ENCODE measurements at regions not wholly inside any gene's neighbourhood (a gene's known extent, or its start where the extent isn't known, plus 50 kb on each side); places are given as distances from the start of the nearest gene placed in this dataset.

DNA sequence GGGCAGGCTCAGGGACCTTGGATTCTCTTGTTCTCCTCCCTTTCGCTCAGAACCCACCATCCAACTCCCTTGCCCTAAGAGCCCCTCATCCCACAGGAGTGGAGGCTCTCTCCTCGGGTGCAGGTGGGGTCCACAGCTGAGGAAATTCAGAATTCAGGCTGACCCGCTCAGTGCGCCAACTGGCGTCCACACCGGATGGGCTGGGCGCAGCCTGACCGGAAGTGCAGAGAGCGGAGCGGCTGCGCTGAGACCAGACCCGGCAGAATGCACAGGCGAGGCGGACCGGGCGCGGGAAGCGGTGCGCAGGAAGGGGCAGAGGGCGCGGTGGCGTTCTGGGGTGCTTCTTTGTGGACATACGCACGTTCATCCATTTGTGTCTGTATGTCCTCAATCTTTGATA is 210.4 kb upstream of the NDN start:
- POLR2A ChIA-PET, result no interaction called here
- TF ChIP-seq TEAD1 (CRISPR knock-in tag; IDR thresholded peaks at IDR 0.05) (no peak), GTF2I (CRISPR knock-in tag; conservative IDR thresholded peaks at IDR 0.05) (no peak), EMX1 (CRISPR knock-in tag; IDR thresholded peaks at IDR 0.05) (no peak), ZNF425 (CRISPR knock-in tag; conservative IDR thresholded peaks at IDR 0.05) (no peak), SP1 (CRISPR knock-in tag; conservative IDR thresholded peaks at IDR 0.05) (no peak), NFE2L1 (CRISPR knock-in tag; IDR thresholded peaks at IDR 0.05) (no peak), CREB1 (CRISPR knock-in tag; IDR thresholded peaks at IDR 0.05) (no peak), GABPB1 (CRISPR knock-in tag; IDR thresholded peaks at IDR 0.05) (no peak), TCF7 (CRISPR knock-in tag; IDR thresholded peaks at IDR 0.05; ENCODE audit: low read depth) (no peak), ZNF671 (CRISPR knock-in tag; IDR thresholded peaks at IDR 0.05) (no peak), ZNF532 (CRISPR knock-in tag; IDR thresholded peaks at IDR 0.05; ENCODE audit: borderline replicate concordance) (no peak), NR2C2 (CRISPR knock-in tag; IDR thresholded peaks at IDR 0.05) (no peak), KAT7 (CRISPR knock-in tag; IDR thresholded peaks at IDR 0.05; ENCODE audit: borderline replicate concordance) (no peak), ZNF263 (CRISPR knock-in tag; IDR thresholded peaks at IDR 0.05; ENCODE audit: low read depth) (no peak), ATF1 (CRISPR knock-in tag; IDR thresholded peaks at IDR 0.05) (no peak), ZNF121 (CRISPR knock-in tag; IDR thresholded peaks at IDR 0.05) (no peak), CBFB (CRISPR knock-in tag; IDR thresholded peaks at IDR 0.05; ENCODE audit: low read depth) (no peak), HMGA2 (CRISPR knock-in tag; IDR thresholded peaks at IDR 0.05) (no peak)
- TF ChIP-seq, protein P1, sequence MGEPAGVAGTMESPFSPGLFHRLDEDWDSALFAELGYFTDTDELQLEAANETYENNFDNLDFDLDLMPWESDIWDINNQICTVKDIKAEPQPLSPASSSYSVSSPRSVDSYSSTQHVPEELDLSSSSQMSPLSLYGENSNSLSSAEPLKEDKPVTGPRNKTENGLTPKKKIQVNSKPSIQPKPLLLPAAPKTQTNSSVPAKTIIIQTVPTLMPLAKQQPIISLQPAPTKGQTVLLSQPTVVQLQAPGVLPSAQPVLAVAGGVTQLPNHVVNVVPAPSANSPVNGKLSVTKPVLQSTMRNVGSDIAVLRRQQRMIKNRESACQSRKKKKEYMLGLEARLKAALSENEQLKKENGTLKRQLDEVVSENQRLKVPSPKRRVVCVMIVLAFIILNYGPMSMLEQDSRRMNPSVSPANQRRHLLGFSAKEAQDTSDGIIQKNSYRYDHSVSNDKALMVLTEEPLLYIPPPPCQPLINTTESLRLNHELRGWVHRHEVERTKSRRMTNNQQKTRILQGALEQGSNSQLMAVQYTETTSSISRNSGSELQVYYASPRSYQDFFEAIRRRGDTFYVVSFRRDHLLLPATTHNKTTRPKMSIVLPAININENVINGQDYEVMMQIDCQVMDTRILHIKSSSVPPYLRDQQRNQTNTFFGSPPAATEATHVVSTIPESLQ (CRISPR knock-in tag; IDR thresholded peaks at IDR 0.05), result no peak
- CTCF ChIA-PET, result no interaction called here
- DNase-seq (ENCODE audit: low spot score) (peak; percentile 15), ATAC-seq (no peak)
- Mint-ChIP-seq H3K36me3 (peaks cover 34% of the 10 kb centered on the region), H3K27me3 (ENCODE audit: low read depth) (peaks cover 4% of the 10 kb centered on the region), H3K27ac (no peak overlapping the region), H3K4me1 (peaks cover 8% of the 10 kb centered on the region), H3K4me3 (peak overlapping the region; percentile 46), H3K9me3 (peaks cover 45% of the 10 kb centered on the region)

GRCh38 chr15:23910030-23910429 is 222.9 kb upstream of the NDN start:
- peaks cover 4% of the 10 kb centered on the region; the same call in 1 of the 2 replicates for H3K27me3 Mint-ChIP-seq (ENCODE audit: low read depth)
- ATAC-seq (no peak), DNase-seq (ENCODE audit: low spot score) (no peak)
- CTCF ChIA-PET, result no interaction called here
- H3K36me3 Mint-ChIP-seq, result peaks cover 19% of the 10 kb centered on the region
- H3K4me1 Mint-ChIP-seq, result peaks cover 12% of the 10 kb centered on the region
- H3K4me3 Mint-ChIP-seq, result no peak overlapping the region
- POLR2A ChIA-PET, result no interaction called here
- peaks cover 33% of the 10 kb centered on the region for H3K9me3 Mint-ChIP-seq
- H3K27ac Mint-ChIP-seq, result no peak overlapping the region
- no peak for TF ChIP-seq ERG (CRISPR knock-in tag; IDR thresholded peaks at IDR 0.05)
- no peak for TF ChIP-seq FOXP1 (CRISPR knock-in tag; IDR thresholded peaks at IDR 0.05; ENCODE audit: borderline replicate concordance)
- TF ChIP-seq ZNF138 (CRISPR knock-in tag; conservative IDR thresholded peaks at IDR 0.05), result no peak
- no peak for TF ChIP-seq ZNF281 (CRISPR knock-in tag; IDR thresholded peaks at IDR 0.05)
- TF ChIP-seq, protein P2, sequence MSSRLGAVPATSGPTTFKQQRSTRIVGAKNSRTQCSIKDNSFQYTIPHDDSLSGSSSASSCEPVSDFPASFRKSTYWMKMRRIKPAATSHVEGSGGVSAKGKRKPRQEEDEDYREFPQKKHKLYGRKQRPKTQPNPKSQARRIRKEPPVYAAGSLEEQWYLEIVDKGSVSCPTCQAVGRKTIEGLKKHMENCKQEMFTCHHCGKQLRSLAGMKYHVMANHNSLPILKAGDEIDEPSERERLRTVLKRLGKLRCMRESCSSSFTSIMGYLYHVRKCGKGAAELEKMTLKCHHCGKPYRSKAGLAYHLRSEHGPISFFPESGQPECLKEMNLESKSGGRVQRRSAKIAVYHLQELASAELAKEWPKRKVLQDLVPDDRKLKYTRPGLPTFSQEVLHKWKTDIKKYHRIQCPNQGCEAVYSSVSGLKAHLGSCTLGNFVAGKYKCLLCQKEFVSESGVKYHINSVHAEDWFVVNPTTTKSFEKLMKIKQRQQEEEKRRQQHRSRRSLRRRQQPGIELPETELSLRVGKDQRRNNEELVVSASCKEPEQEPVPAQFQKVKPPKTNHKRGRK (CRISPR knock-in tag; IDR thresholded peaks at IDR 0.05; ENCODE audit: borderline replicate concordance), result no peak
- TF ChIP-seq CBFB (CRISPR knock-in tag; IDR thresholded peaks at IDR 0.05; ENCODE audit: low read depth), result no peak
- no peak for TF ChIP-seq HMGA2 (CRISPR knock-in tag; IDR thresholded peaks at IDR 0.05)
